ENCODE measurements at regions not wholly inside any gene's neighbourhood (a gene's known extent, or its start where the extent isn't known, plus 50 kb on each side); places are given as distances from the start of the nearest gene placed in this dataset.

GRCh38 chr10:26624006-26624405, 73.5 kb upstream of the PDSS1 start:
- Histone ChIP-seq H3K27me3 (ENCODE audit: control insufficient read depth in 1 of 2, insufficient read depth in 2 of 2, low read length in 2 of 2) (peaks cover 4 to 18% of the 10 kb centered on the region in 2 experiments), H3K27ac (ENCODE audit: low read depth in 1 of 2, low read length in 2 of 2) (no peak overlapping the region), H3K9me3 (ENCODE audit: control insufficient read depth in 1 of 2, insufficient read depth in 1 of 2, low read length in 2 of 2) (no peaks in the 10 kb centered on the region), H3K36me3 (ENCODE audit: insufficient read depth, low read length) (no peaks in the 10 kb centered on the region), H3K4me1 (ENCODE audit: insufficient read depth, low read length) (peaks cover 13% of the 10 kb centered on the region), H3K4me3 (ENCODE audit: low read length) (no peak overlapping the region)
- ATAC-seq (ENCODE audit: poor library complexity) (no peak), DNase-seq (no peak)
- ChIA-PET CTCF (no interaction called here), POLR2A (no interaction called here)
- no peaks in the 10 kb centered on the region for H3K9me3 Mint-ChIP-seq
- no peaks in the 10 kb centered on the region for H3K36me3 Mint-ChIP-seq (ENCODE audit: low read depth)
- peaks cover 26% of the 10 kb centered on the region for H3K27me3 Mint-ChIP-seq
- no peak overlapping the region for H3K27ac Mint-ChIP-seq
- intact Hi-C loops (cut with DNase I, micrococcal nuclease), result loop anchor here in 1 of 2 experiments (2.0 to 10.0 kb wide), 2 partner anchors 53 to 691 kb away; no protein-coding TSS in a partner anchor
- H3K4me3 Mint-ChIP-seq, result no peak overlapping the region
- peaks cover 13% of the 10 kb centered on the region for H3K4me1 Mint-ChIP-seq (ENCODE audit: low read depth)
- TF ChIP-seq CTCF (IDR thresholded peaks at IDR 0.05), result no peak

GRCh38 chr10:26626066-26626465, 71.4 kb upstream of the PDSS1 start:
- POLR2A ChIA-PET, result no interaction called here
- Histone ChIP-seq H3K27ac (ENCODE audit: low read depth in 1 of 2, low read length in 2 of 2) (no peak overlapping the region), H3K9me3 (ENCODE audit: control insufficient read depth in 1 of 2, insufficient read depth in 1 of 2, low read length in 2 of 2) (no peaks in the 10 kb centered on the region), H3K27me3 (ENCODE audit: control insufficient read depth in 1 of 2, insufficient read depth in 2 of 2, low read length in 2 of 2) (peaks cover 4 to 18% of the 10 kb centered on the region in 2 experiments), H3K36me3 (ENCODE audit: insufficient read depth, low read length) (no peaks in the 10 kb centered on the region), H3K4me3 (ENCODE audit: low read length) (no peak overlapping the region), H3K4me1 (ENCODE audit: insufficient read depth, low read length) (peaks cover 13% of the 10 kb centered on the region)
- H3K36me3 Mint-ChIP-seq (ENCODE audit: low read depth), result no peaks in the 10 kb centered on the region
- H3K9me3 Mint-ChIP-seq, result no peaks in the 10 kb centered on the region
- intact Hi-C loops (cut with DNase I, micrococcal nuclease), result loop anchor here in 1 of 2 experiments (10.0 kb wide), 1 partner anchor 689 kb away; no protein-coding TSS in a partner anchor
- CTCF ChIA-PET, result interaction anchor here (1.0 kb wide), 1 partner anchor 30 kb away, joined by 3 read pairs; no protein-coding TSS in a partner anchor
- H3K27me3 Mint-ChIP-seq, result peaks cover 31% of the 10 kb centered on the region
- peaks cover 13% of the 10 kb centered on the region for H3K4me1 Mint-ChIP-seq (ENCODE audit: low read depth)
- ATAC-seq (ENCODE audit: poor library complexity) (no peak), DNase-seq (no peak)
- no peak overlapping the region for H3K4me3 Mint-ChIP-seq
- H3K27ac Mint-ChIP-seq, result no peak overlapping the region
- no peak for TF ChIP-seq CTCF (IDR thresholded peaks at IDR 0.05)

GRCh38 chr10:26627324-26627723, 70.2 kb upstream of the PDSS1 start:
- H3K4me3 ChIP-seq (ENCODE audit: low read length), result no peak overlapping the region
- intact Hi-C loops (cut with DNase I, micrococcal nuclease), result loop anchor here in 1 of 2 experiments (10.0 kb wide), 1 partner anchor 687 kb away; no protein-coding TSS in a partner anchor
- no peaks in the 10 kb centered on the region for H3K9me3 Mint-ChIP-seq
- H3K27me3 ChIP-seq (ENCODE audit: control insufficient read depth in 1 of 2, insufficient read depth in 2 of 2, low read length in 2 of 2), result peaks cover 4 to 14% of the 10 kb centered on the region in 2 experiments
- H3K27ac Mint-ChIP-seq, result no peak overlapping the region
- ChIA-PET CTCF (no interaction called here), POLR2A (no interaction called here)
- no peaks in the 10 kb centered on the region for H3K36me3 ChIP-seq (ENCODE audit: insufficient read depth, low read length)
- no peak overlapping the region for H3K4me3 Mint-ChIP-seq
- no peak for TF ChIP-seq CTCF (IDR thresholded peaks at IDR 0.05)
- ATAC-seq (ENCODE audit: poor library complexity) (no peak), DNase-seq (no peak)
- no peak overlapping the region for H3K27ac ChIP-seq (ENCODE audit: low read depth in 1 of 2, low read length in 2 of 2)
- H3K4me1 Mint-ChIP-seq (ENCODE audit: low read depth), result peaks cover 7% of the 10 kb centered on the region
- H3K9me3 ChIP-seq (ENCODE audit: control insufficient read depth in 1 of 2, insufficient read depth in 1 of 2, low read length in 2 of 2), result no peaks in the 10 kb centered on the region
- peaks cover 25% of the 10 kb centered on the region for H3K27me3 Mint-ChIP-seq
- no peaks in the 10 kb centered on the region for H3K36me3 Mint-ChIP-seq (ENCODE audit: low read depth)
- H3K4me1 ChIP-seq (ENCODE audit: insufficient read depth, low read length), result peaks cover 8% of the 10 kb centered on the region
